ENCODE measurements at regions not wholly inside any gene's neighbourhood (a gene's known extent, or its start where the extent isn't known, plus 50 kb on each side); places are given as distances from the start of the nearest gene placed in this dataset.

- no peak for DNase-seq
Observed at GRCh38 chr10:117934477-117934876, 112.3 kb downstream of the RAB11FIP2 start.

GRCh38 chr10:117936141-117936540 lies 110.6 kb downstream of the RAB11FIP2 start:
- DNase-seq: no peak

- no peak for DNase-seq
Observed at GRCh38 chr10:117936566-117936965, 110.2 kb downstream of the RAB11FIP2 start.

- DNase-seq: no peak
Observed at GRCh38 chr10:117936976-117937375, 109.8 kb downstream of the RAB11FIP2 start.

- no peak for DNase-seq
Observed at GRCh38 chr10:117938104-117938503, 108.6 kb downstream of the RAB11FIP2 start.

GRCh38 chr10:117942226-117942625 lies 104.5 kb downstream of the RAB11FIP2 start:
- no peak for DNase-seq

GRCh38 chr10:117944676-117945447 lies 101.9 kb downstream of the RAB11FIP2 start:
- no peak for DNase-seq

GRCh38 chr10:117945651-117946050 lies 101.1 kb downstream of the RAB11FIP2 start:
- DNase-seq: no peak

GRCh38 chr10:117946525-117947070 lies 100.1 kb downstream of the RAB11FIP2 start:
- no peak for DNase-seq

GRCh38 chr10:117948493-117948892 lies 98.2 kb downstream of the RAB11FIP2 start:
- no peak for DNase-seq

- no peak for DNase-seq
Observed at GRCh38 chr10:117950408-117950807, 96.3 kb downstream of the RAB11FIP2 start.

Data from SW 1271 (cell line).